HG03432 (cell line): ENCODE measurements at regions not wholly inside any gene's neighbourhood (a gene's known extent, or its start where the extent isn't known, plus 50 kb on each side); places are given as distances from the start of the nearest gene placed in this dataset.

Source experiments
- ATAC-seq: cut with Tn5 transposase; IDR thresholded peaks from one replicate; pipeline ENCODE4 v1.9.1; 2021; ENCODE audit warnings: mild to moderate bottlenecking, moderate library complexity; ENCODE audit not compliant: unreplicated experiment

GRCh38 chr4:30281986-30282385 lies 438.2 kb upstream of the PCDH7 start:
- ATAC-seq, result no peak

DNA sequence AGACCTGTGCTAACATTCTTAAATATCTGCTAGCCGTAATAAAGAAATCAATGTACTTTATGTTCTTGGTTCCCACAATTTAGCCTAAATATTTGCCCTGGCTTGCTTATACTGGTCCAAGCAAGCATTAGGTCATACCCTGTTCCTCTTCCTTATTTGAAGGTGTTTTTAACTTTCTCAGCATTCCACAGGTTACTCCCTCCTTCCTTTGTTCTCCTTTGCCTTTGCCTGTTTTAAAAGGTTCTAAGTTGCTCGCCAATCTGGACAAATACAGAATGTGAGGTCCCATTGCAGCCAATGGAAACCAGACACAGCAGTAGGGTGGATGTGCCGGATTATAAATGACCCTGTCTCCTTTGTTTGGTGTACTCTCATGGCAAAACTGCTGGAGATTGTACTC lies 436.8 kb upstream of the PCDH7 start:
- no peak for ATAC-seq

- no peak for ATAC-seq
Observed at GRCh38 chr4:30294295-30294694, 425.9 kb upstream of the PCDH7 start.

DNA sequence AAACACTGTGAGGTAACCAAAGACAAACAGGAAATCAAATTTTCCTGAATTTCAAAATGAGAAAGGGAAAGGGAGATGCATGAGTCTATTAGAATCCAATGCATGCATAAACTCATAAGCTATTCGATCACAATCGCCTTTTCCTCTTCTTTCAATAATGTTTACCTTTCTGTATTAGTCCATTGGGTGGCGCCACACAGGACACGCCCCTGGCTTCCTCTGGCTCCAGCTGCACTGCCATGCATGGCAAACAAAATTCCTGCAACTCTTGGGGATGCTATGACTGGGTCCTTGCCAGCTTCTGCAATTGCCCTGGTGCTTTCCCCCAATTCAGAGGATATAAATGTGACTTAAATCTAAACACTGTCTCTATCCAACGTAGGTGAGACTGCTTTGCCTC lies 424.5 kb upstream of the PCDH7 start:
- no peak for ATAC-seq

GRCh38 chr4:30314001-30314400 lies 406.2 kb upstream of the PCDH7 start:
- no peak for ATAC-seq

DNA sequence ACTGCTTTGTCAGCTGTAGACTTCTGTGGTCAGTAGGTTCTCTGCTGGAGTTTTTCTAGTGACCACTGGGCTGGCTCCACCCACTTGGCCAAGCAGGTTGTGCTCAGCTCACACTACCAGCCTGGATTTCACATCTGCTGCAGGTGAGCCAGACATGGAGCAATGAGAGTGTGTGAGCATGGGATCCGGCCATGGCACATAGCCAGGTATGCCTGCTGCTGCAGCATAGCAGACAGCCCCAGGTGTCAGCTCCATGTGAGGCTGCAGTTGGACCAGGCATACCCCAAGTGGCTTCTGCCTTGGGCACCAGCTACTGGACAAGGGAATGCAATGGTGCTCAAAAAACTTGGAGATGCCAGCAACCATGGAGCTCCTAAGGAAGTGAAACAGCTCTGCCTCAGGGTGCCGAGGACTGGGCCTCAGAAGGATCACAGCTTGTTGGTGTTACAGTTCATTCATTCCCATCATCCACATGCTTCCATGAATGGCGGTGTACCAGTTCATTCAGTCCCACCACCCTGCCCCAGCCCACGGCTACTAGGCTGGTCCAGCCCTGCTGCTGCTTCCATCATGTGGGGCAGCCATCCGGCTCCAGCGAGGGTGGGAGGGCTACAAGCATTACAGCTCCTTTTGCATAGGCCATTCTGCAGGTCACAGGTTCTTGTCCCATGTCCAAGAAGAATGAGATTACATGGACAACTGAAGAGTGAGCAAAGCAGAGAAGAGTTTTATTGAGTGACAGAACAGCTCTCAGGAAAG lies 389.1 kb upstream of the PCDH7 start:
- no peak for ATAC-seq

GRCh38 chr4:30341731-30342130 lies 378.4 kb upstream of the PCDH7 start:
- no peak for ATAC-seq

DNA sequence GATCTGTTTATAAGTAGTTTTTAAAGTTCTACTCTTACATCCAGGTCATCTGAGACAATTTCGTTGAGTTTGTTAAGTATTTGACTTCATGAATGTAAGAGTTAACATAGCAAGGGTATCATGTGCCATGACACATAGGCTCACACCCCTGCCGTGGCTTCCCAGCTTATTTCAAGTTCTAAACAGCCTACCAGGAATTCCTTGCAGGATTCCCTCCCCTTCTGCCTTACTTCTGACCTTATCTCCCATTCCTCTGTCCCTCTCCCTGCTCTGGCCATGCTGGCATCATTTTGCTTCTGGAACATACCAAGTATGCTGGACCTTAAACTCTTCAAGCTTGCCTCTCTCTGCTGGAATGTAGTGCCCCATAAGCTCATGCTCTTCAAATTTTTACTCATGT lies 369.9 kb upstream of the PCDH7 start:
- no peak for ATAC-seq

DNA sequence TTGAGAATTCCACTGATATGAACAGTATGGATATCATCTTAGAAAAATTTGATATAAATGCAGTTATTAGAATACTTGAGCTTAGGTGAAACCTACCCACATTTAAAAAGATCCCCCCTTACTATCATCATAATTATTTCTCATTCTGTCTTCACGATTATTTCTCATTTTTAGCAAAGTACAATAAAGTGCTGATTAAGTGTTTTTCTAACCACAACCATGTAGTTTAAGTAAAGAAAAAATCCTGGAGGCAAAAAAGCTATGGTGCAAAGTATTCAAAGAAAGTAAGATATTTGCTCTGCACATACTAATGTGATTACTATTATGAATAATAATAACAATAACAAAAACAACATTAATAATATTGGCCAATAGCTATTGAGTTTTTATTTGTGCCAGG lies 365.6 kb upstream of the PCDH7 start:
- ATAC-seq, result no peak

- no peak for ATAC-seq
Observed at GRCh38 chr4:30362436-30362835, 357.7 kb upstream of the PCDH7 start.

- ATAC-seq, result no peak
Observed at GRCh38 chr4:30370105-30370504, 350.1 kb upstream of the PCDH7 start.

DNA sequence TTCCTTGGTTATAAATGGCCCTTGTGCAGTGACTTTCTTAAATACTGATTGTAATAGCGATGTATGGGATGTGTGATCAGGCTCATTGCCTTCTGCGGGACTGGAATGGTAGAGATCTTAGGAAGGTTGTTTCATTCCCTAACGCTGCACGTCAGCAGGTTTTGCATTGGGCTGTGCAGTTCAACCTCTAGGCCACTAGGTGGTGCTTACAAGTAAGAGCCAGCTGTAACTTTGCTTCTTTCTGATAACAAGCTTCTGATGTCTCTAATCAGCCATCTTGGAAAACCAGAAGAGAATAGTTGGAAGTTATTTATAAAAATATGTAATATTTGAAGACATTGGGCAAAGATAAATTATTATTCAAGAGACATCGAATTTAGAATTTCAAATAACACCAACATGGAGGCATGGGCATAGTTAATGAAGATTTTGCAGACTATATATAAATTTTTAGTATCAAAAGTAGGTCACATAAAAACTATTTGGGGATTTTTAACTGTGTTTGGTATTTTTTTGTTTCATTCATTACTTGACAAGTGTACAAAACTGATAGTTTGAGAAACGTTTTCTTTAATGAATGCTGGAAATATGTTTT lies 339.7 kb upstream of the PCDH7 start:
- ATAC-seq, result peak; percentile 98

DNA sequence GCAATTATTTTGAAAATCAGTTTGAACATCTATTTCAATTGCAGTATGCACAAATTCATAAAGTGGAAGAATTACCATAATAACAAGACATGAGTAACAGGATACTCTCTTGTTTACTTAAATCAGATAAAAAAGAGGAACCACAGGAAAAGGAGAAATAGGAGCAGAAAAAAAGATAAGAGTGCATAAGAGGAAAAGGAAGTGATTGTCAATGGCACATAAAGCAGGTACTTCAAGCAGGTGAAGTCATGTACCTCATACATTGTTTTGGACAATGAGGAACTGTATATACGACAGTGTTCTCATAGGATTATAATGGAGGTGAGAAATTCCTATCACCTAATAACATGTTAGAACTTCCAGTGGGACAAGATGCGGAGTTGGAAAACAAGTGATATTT lies 334.5 kb upstream of the PCDH7 start:
- ATAC-seq, result no peak

DNA sequence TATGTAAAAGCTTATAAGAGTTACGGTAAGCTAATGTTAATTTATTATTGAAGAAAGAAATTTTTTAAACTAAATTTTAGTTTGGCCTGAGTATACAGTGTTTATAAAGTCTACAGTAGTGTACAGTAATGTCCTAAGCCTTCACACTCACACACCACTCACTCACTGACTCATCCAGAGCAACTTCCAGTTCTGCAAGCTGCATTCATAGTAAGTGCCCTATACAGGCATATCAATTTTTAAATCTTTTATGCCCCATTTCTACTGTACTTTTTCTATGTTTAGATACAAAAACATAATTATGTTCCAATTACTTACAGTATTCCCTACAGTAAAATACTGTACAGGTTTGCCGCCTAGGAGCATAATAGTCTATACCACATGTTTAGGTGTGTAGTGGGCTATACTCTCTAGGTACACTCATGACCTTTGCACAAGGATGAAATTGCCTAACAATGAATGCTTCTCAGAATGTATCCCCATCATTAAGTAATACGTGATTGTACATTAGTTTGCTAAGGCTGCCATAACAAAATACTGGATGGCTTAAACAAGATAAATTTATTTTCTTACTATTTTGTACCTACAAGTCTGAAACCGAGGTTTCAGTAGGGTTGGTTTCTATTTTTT lies 333.8 kb upstream of the PCDH7 start:
- ATAC-seq, result no peak

- ATAC-seq, result no peak
Observed at GRCh38 chr4:30395902-30396301, 324.3 kb upstream of the PCDH7 start.

- no peak for ATAC-seq
Observed at GRCh38 chr4:30396772-30397475, 323.2 kb upstream of the PCDH7 start.

DNA sequence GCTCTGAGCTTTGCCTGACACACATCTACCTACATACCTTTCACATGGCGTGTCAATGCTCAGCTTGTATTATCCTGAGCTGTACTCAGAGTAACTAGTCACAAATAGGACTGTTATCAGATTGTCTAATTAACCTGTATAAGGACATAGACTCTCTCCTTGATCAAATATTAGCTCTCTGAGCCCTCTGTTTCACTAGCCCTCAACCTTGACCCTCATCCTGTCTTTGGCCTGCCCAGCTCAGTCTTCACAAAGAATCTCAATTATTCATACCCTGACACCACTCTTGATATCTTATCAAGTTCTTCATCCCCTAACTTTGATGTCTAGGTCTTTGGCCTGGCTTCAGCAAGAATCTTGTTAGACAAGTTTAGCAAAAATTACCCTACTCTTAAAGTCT lies 320.7 kb upstream of the PCDH7 start:
- no peak for ATAC-seq

- no peak for ATAC-seq
Observed at GRCh38 chr4:30402276-30402675, 317.9 kb upstream of the PCDH7 start.

DNA sequence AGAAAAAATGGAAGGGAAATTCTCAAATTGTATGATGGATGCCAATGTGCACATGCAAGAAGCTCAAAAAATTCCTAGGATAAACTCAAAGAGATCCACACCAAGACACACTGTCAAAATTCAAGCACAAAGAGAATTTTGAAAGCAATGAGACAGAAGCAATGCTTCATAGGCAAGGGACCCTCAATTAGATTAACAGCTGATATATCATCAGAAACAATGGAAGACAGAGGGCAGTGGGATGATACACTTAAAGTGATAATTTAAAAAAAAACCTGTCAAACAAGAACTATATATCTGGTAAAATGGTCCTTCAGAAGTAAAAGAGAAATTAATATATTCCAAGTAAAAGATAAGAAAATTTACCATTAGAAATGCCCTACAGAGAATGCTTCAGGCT lies 306.3 kb upstream of the PCDH7 start:
- no peak for ATAC-seq

- no peak for ATAC-seq
Observed at GRCh38 chr4:30416547-30416946, 303.6 kb upstream of the PCDH7 start.

DNA sequence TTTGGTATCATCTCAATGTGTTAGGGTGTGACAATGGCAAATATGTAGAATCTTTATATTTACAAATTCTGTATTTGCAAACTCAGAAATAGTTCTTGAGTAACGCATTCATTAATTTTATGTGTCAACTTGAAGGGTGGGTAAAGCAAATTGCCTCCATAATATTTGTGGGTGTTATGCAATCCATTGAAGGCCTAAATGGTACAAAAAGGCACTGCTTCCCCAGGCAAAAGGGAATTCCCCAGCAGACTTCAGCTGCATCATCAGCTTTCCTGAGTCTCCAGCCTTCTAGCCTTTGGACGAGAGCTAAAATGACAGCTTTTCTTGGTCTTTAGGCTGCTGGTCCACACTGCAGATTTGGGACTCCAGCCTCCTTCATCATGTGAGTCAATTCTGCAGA lies 292.2 kb upstream of the PCDH7 start:
- ATAC-seq, result no peak
